ENCODE measurements at regions not wholly inside any gene's neighbourhood (a gene's known extent, or its start where the extent isn't known, plus 50 kb on each side); places are given as distances from the start of the nearest gene placed in this dataset.

- TF ChIP-seq, protein P1, sequence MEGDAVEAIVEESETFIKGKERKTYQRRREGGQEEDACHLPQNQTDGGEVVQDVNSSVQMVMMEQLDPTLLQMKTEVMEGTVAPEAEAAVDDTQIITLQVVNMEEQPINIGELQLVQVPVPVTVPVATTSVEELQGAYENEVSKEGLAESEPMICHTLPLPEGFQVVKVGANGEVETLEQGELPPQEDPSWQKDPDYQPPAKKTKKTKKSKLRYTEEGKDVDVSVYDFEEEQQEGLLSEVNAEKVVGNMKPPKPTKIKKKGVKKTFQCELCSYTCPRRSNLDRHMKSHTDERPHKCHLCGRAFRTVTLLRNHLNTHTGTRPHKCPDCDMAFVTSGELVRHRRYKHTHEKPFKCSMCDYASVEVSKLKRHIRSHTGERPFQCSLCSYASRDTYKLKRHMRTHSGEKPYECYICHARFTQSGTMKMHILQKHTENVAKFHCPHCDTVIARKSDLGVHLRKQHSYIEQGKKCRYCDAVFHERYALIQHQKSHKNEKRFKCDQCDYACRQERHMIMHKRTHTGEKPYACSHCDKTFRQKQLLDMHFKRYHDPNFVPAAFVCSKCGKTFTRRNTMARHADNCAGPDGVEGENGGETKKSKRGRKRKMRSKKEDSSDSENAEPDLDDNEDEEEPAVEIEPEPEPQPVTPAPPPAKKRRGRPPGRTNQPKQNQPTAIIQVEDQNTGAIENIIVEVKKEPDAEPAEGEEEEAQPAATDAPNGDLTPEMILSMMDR (IDR thresholded peaks at IDR 0.05; ENCODE audit: borderline replicate concordance, insufficient read depth, low read depth, low read length): no peak
- H3K4me3 ChIP-seq (ENCODE audit: low read depth, low read length): no peak overlapping the region
These were observed 238.0 kb upstream of the LRIG1 start for GRCh38 chr3:66738625-66739365.

- TF ChIP-seq, protein P1 (IDR thresholded peaks at IDR 0.05; ENCODE audit: borderline replicate concordance, insufficient read depth, low read depth, low read length): no peak
These were observed 239.4 kb upstream of the LRIG1 start for GRCh38 chr3:66740260-66740659.

GRCh38 chr3:66744521-66744920 lies 243.7 kb upstream of the LRIG1 start:
- TF ChIP-seq, protein P1 (IDR thresholded peaks at IDR 0.05; ENCODE audit: borderline replicate concordance, insufficient read depth, low read depth, low read length): no peak
- no peak overlapping the region for H3K4me3 ChIP-seq (ENCODE audit: low read depth, low read length)

More at GRCh38 chr3:66740260-66740659, 239.4 kb upstream of the LRIG1 start:
- no peak overlapping the region for H3K4me3 ChIP-seq (ENCODE audit: low read depth, low read length)

DNA sequence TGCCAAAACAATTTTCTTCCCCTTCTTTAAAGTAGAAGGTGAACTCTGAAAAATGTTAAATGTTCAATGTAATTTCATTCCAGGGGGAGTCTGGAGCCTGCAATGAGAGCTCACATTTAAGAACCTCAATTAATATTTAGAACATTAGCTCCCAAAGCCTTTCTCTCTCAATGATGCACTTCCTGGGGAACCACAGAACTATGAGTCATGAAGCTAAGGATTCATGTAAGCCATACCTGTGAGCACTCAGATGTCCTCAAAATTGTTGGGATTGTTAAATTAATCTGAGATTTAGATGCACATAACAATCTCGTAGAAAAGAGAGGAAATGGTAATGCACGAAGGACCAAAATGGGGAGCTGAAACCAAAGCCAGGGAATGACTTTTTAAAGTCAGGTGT lies 244.2 kb upstream of the LRIG1 start:
- TF ChIP-seq, protein P1 (IDR thresholded peaks at IDR 0.05; ENCODE audit: borderline replicate concordance, insufficient read depth, low read depth, low read length): no peak
- H3K4me3 ChIP-seq (ENCODE audit: low read depth, low read length): no peak overlapping the region

- TF ChIP-seq, protein P1 (IDR thresholded peaks at IDR 0.05; ENCODE audit: borderline replicate concordance, insufficient read depth, low read depth, low read length): no peak
- no peak overlapping the region for H3K4me3 ChIP-seq (ENCODE audit: low read depth, low read length)
These were observed 246.4 kb upstream of the LRIG1 start for GRCh38 chr3:66747261-66747660.

DNA sequence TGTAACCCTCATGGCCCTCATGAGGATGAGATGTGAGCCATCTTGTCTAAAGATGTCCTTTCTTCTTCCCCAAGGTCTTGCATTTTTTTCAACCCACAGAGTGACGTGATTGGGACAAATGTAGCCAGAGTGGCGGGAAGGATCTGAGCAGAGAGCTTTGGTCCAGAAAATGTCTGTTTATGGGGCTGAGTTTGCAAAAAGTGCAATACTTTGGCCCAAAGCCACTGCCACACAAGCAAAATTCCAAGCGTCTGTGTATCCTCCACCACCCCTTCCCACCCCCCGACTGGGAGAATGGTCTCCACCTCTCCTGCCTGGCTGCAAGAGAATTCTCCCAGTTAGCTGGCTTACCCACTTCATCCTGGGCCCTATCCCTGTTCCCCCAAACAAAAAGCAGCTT lies 246.9 kb upstream of the LRIG1 start:
- TF ChIP-seq, protein P1 (IDR thresholded peaks at IDR 0.05; ENCODE audit: borderline replicate concordance, insufficient read depth, low read depth, low read length): no peak
- H3K4me3 ChIP-seq (ENCODE audit: low read depth, low read length): no peak overlapping the region

DNA sequence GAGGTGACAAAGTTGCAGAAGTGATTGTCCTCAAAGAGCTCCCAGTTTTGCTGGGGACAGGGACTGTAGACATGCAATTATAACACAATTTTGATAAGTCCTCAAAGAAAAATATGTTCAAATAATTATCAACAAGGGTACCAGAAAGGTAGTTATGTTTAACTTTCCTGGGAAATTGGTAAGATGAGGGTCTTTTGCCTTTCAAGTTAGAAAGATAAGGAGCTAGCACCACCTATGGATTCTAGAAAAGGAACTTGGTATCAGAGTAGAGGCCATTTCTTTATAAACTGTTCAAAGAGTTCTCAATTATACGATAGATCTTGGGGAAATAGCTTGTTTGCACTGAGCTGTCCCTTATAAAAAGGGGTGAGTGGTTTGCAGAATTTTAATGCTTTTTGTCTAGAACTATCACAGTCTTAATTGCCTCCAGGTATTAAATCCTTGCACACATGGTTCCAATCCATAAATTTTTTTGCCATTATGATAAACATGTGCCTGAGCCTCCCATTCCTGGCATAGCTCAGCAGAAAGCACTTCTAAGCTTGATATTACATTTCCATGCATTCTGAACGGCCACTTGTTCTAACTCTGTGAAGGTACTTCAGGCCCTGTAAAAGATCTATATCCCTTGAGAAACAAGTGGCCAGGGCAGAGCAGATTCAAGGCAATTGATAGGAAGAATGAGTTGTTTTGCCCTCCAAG lies 247.5 kb upstream of the LRIG1 start:
- no peak overlapping the region for H3K4me3 ChIP-seq (ENCODE audit: low read depth, low read length)
- TF ChIP-seq, protein P1 (IDR thresholded peaks at IDR 0.05; ENCODE audit: borderline replicate concordance, insufficient read depth, low read depth, low read length): no peak

Data from GM12875 (cell line).